Calu3 (cell line): ENCODE measurements at regions not wholly inside any gene's neighbourhood (a gene's known extent, or its start where the extent isn't known, plus 50 kb on each side); places are given as distances from the start of the nearest gene placed in this dataset.

Source experiments
- BruUV-seq: library from RNA; stranded (reverse); fragments of 400-500 nt; replicated peaks from 2 replicates; lab custom pipeline; 2021; lab: Mats Ljungman, UMichigan
- CTCF ChIA-PET: fragments of 300-600 bp; sonication (Branson Sonifier 250); formaldehyde crosslinking; loops from one replicate; lab custom pipeline; 2022; ENCODE audit warnings: antibody characterized with exemption; lab: Charles Lee
- DNase-seq: peaks from one replicate; pipeline ENCODE4 v3.0.0; 2022
- H3K27ac Mint-ChIP-seq: one replicate; pipeline ENCODE4 v1.8.0; 2022; ENCODE audit warnings: mixed read lengths; ENCODE audit not compliant: unreplicated experiment
- H3K27me3 Mint-ChIP-seq: one replicate; pipeline ENCODE4 v1.8.0; 2022; ENCODE audit warnings: mixed read lengths; ENCODE audit not compliant: unreplicated experiment
- H3K36me3 Mint-ChIP-seq: one replicate; pipeline ENCODE4 v1.8.0; 2022; ENCODE audit warnings: mild to moderate bottlenecking, moderate library complexity, mixed read lengths; ENCODE audit not compliant: insufficient read depth, unreplicated experiment
- H3K4me1 Mint-ChIP-seq: one replicate; pipeline ENCODE4 v1.8.0; 2022; ENCODE audit warnings: mild to moderate bottlenecking, low read depth, mixed read lengths; ENCODE audit not compliant: unreplicated experiment
- H3K4me3 Mint-ChIP-seq: one replicate; pipeline ENCODE4 v1.8.0; 2022; ENCODE audit warnings: mild to moderate bottlenecking, low read depth, moderate library complexity, mixed read lengths; ENCODE audit not compliant: unreplicated experiment
- H3K9me3 Mint-ChIP-seq: one replicate; pipeline ENCODE4 v1.8.0; 2022; ENCODE audit warnings: low read depth, mixed read lengths; ENCODE audit not compliant: unreplicated experiment
- intact Hi-C: fragments of 100-400 bp; cut with micrococcal nuclease; formaldehyde crosslinking; loops from one replicate; pipeline ENCODE4 v1.10.0; 2022; ENCODE audit not compliant: unreplicated experiment
- TF ChIP-seq, protein P1 (sequence below): fragments of 200-600 bp; IDR thresholded peaks from one replicate; pipeline ENCODE4 v1.8.0; 2022; ENCODE audit warnings: antibody characterized with exemption; ENCODE audit not compliant: unreplicated experiment

DNA sequence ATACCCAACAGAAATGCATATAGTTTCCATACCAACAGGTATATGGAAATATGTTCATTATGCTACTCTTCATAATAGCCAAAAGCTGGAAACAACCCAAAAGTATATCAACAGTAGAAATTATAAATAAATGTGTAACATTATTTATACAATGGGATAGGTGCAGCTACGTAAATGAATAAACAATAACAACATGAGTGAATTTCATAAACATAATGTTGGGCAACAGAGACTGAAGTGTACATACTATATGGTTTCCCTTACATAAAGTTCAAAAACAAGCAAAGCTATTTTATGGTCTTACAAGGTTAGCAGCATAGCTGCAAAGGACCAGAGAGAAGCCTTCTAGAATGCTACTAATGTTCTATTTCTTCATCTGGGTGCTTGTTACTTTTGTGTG is 305.0 kb downstream of the INSC start:
- BruUV-seq = no TSS peak
- H3K27me3 Mint-ChIP-seq = no peaks in the 10 kb centered on the region
- peaks cover 3% of the 10 kb centered on the region for H3K9me3 Mint-ChIP-seq
- H3K4me3 Mint-ChIP-seq = no peak overlapping the region
- H3K27ac Mint-ChIP-seq = no peak overlapping the region
- intact Hi-C loops = no loop called here
- TF ChIP-seq, protein P1, sequence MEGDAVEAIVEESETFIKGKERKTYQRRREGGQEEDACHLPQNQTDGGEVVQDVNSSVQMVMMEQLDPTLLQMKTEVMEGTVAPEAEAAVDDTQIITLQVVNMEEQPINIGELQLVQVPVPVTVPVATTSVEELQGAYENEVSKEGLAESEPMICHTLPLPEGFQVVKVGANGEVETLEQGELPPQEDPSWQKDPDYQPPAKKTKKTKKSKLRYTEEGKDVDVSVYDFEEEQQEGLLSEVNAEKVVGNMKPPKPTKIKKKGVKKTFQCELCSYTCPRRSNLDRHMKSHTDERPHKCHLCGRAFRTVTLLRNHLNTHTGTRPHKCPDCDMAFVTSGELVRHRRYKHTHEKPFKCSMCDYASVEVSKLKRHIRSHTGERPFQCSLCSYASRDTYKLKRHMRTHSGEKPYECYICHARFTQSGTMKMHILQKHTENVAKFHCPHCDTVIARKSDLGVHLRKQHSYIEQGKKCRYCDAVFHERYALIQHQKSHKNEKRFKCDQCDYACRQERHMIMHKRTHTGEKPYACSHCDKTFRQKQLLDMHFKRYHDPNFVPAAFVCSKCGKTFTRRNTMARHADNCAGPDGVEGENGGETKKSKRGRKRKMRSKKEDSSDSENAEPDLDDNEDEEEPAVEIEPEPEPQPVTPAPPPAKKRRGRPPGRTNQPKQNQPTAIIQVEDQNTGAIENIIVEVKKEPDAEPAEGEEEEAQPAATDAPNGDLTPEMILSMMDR = no peak
- H3K36me3 Mint-ChIP-seq = no peaks in the 10 kb centered on the region
- H3K4me1 Mint-ChIP-seq = no peaks in the 10 kb centered on the region
- CTCF ChIA-PET = interaction anchor here (0.6 kb wide), 1 partner anchor 160 kb away, joined by 3 read pairs; no protein-coding TSS in a partner anchor
- no peak for DNase-seq

- intact Hi-C loops = no loop called here
- no peaks in the 10 kb centered on the region for H3K9me3 Mint-ChIP-seq
- no TSS peak for BruUV-seq
- no peak overlapping the region for H3K27ac Mint-ChIP-seq
- CTCF ChIA-PET = no interaction called here
- H3K36me3 Mint-ChIP-seq = no peaks in the 10 kb centered on the region
- no peaks in the 10 kb centered on the region for H3K4me1 Mint-ChIP-seq
- TF ChIP-seq, protein P1 = no peak
- H3K4me3 Mint-ChIP-seq = no peak overlapping the region
- peaks cover 17% of the 10 kb centered on the region for H3K27me3 Mint-ChIP-seq
- DNase-seq = no peak
These were observed 315.7 kb downstream of the INSC start for GRCh38 chr11:15430381-15430780.

GRCh38 chr11:15434529-15434928 is 319.8 kb downstream of the INSC start:
- Mint-ChIP-seq H3K27ac (no peak overlapping the region), H3K4me1 (no peaks in the 10 kb centered on the region), H3K27me3 (peaks cover 17% of the 10 kb centered on the region), H3K4me3 (no peak overlapping the region), H3K9me3 (no peaks in the 10 kb centered on the region), H3K36me3 (no peaks in the 10 kb centered on the region)
- TF ChIP-seq, protein P1 = no peak
- CTCF ChIA-PET = no interaction called here
- intact Hi-C loops = no loop called here
- no peak for DNase-seq
- no TSS peak for BruUV-seq

DNA sequence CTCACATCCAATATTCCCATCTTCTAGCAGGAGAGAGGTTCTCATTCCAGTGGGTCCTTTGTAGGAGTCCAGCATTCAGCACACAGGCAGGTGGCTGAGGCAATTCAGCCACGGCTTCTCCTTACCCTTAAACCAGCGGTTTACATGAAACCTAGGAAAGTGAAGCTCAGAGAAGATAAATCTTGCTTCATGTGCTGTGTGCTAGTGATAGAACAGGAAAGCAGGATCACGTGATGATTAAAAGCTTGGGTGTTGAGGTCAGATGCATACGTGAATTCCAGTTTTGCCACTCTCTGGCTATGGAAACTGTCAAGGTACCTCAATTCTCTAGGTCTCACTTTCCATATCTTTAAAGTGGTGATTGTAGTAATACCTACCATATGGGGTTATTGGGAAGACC is 331.6 kb downstream of the INSC start:
- peaks cover 19% of the 10 kb centered on the region for H3K27me3 Mint-ChIP-seq
- DNase-seq = no peak
- intact Hi-C loops = no loop called here
- CTCF ChIA-PET = no interaction called here
- no peak overlapping the region for H3K27ac Mint-ChIP-seq
- TF ChIP-seq, protein P1 = no peak
- H3K4me1 Mint-ChIP-seq = no peaks in the 10 kb centered on the region
- no peaks in the 10 kb centered on the region for H3K36me3 Mint-ChIP-seq
- H3K4me3 Mint-ChIP-seq = no peak overlapping the region
- BruUV-seq = no TSS peak
- peaks cover 4% of the 10 kb centered on the region for H3K9me3 Mint-ChIP-seq
